Stomach (tissue), 4 donors: ENCODE measurements at regions not wholly inside any gene's neighbourhood (a gene's known extent, or its start where the extent isn't known, plus 50 kb on each side); places are given as distances from the start of the nearest gene placed in this dataset.

Source experiments
- CTCF ChIP-seq, 7 experiments: fragments of 450-650 bp in 4 of 7; fragments of 200-600 bp in 3 of 7; sonication (generic) in 3 of 7; IDR thresholded peaks; one replicate each; pipeline ENCODE4 v1.5.1; 2016 to 2019; ENCODE audit warnings: antibody characterized with exemption in 7 of 7, control low read depth in 2 of 7, mild to moderate bottlenecking in 1 of 7
- POLR2A ChIP-seq, 4 donors: fragments of 450-650 bp; IDR thresholded peaks; one replicate each; pipeline ENCODE4 v1.6.1; 2016; ENCODE audit warnings: antibody characterized with exemption in 4 of 4, control low read depth in 2 of 4, mild to moderate bottlenecking in 1 of 4, moderate library complexity in 1 of 4
- POLR2AphosphoS5 ChIP-seq, 3 donors: sonication (generic); formaldehyde crosslinking; IDR thresholded peaks; one replicate each; pipeline ENCODE4 v1.6.1; 2016; ENCODE audit warnings: antibody characterized with exemption in 3 of 3

- no peak for TF ChIP-seq CTCF (IDR thresholded peaks at IDR 0.05)
- peak in 1 of 3 donors; percentile 49 for TF ChIP-seq POLR2AphosphoS5 (IDR thresholded peaks at IDR 0.05)
- TF ChIP-seq POLR2A (IDR thresholded peaks at IDR 0.05) = no peak
These were observed 567.2 kb upstream of the TBL1XR1 start for GRCh38 chr3:177764377-177764912.
